ENCODE measurements at regions not wholly inside any gene's neighbourhood (a gene's known extent, or its start where the extent isn't known, plus 50 kb on each side); places are given as distances from the start of the nearest gene placed in this dataset.

DNA sequence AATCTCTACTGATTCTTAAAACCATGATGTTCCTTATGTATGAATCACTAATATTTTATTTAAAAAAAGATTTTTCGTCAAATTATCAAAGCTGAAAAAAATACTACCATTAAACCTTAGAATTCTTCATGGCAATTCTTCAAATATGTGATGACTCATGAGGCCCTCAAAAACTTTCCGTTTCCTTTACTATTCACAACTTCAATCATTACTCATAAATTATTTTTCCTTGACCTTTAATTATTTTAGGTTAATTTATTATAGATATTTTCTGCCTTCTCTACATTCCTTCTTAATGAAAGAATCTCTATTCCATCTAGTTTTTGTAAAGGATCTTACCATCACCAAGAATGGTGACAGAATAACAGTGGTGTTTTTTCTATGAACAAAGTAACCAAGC, 162.1 kb upstream of the SOX5 start:
- Histone ChIP-seq H3K27me3 (ENCODE audit: insufficient read depth, low read depth, low read length) (no peaks in the 10 kb centered on the region), H3K9ac (ENCODE audit: low read length) (no peak overlapping the region), H4K20me1 (ENCODE audit: insufficient read depth) (no peaks in the 10 kb centered on the region), H3K79me2 (replicated peaks; ENCODE audit: insufficient read depth, low read length) (no peaks in the 10 kb centered on the region), H3K36me3 (ENCODE audit: insufficient read depth, low read length) (no peaks in the 10 kb centered on the region), H3K9me3 (ENCODE audit: low read length) (no peaks in the 10 kb centered on the region), H3K4me2 (ENCODE audit: low read length) (no peak overlapping the region), H3K27ac (ENCODE audit: low read length) (no peak overlapping the region), H3K9me2 (ENCODE audit: insufficient read depth, low read length) (no peaks in the 10 kb centered on the region), H2AFZ (ENCODE audit: low read depth, low read length) (no peak overlapping the region), H3K4me3 (ENCODE audit: low read length) (no peak overlapping the region), H3F3A (ENCODE audit: insufficient read depth, low read length, poor library complexity, severe bottlenecking) (no peaks in the 10 kb centered on the region)
- no peak for TF ChIP-seq EP300 (conservative IDR thresholded peaks at IDR 0.05; ENCODE audit: poor library complexity, severe bottlenecking)
- no peak for TF ChIP-seq TAF1 (IDR thresholded peaks at IDR 0.05; ENCODE audit: low read depth)
- TF ChIP-seq POLR2AphosphoS5 (IDR thresholded peaks at IDR 0.05) = no peak
- no peak for TF ChIP-seq SMC3 (conservative IDR thresholded peaks at IDR 0.05; ENCODE audit: poor library complexity)
- no peak for TF ChIP-seq CTCF (IDR thresholded peaks at IDR 0.05; ENCODE audit: poor library complexity, severe bottlenecking)
- TF ChIP-seq, protein P1, sequence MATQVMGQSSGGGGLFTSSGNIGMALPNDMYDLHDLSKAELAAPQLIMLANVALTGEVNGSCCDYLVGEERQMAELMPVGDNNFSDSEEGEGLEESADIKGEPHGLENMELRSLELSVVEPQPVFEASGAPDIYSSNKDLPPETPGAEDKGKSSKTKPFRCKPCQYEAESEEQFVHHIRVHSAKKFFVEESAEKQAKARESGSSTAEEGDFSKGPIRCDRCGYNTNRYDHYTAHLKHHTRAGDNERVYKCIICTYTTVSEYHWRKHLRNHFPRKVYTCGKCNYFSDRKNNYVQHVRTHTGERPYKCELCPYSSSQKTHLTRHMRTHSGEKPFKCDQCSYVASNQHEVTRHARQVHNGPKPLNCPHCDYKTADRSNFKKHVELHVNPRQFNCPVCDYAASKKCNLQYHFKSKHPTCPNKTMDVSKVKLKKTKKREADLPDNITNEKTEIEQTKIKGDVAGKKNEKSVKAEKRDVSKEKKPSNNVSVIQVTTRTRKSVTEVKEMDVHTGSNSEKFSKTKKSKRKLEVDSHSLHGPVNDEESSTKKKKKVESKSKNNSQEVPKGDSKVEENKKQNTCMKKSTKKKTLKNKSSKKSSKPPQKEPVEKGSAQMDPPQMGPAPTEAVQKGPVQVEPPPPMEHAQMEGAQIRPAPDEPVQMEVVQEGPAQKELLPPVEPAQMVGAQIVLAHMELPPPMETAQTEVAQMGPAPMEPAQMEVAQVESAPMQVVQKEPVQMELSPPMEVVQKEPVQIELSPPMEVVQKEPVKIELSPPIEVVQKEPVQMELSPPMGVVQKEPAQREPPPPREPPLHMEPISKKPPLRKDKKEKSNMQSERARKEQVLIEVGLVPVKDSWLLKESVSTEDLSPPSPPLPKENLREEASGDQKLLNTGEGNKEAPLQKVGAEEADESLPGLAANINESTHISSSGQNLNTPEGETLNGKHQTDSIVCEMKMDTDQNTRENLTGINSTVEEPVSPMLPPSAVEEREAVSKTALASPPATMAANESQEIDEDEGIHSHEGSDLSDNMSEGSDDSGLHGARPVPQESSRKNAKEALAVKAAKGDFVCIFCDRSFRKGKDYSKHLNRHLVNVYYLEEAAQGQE (IDR thresholded peaks at IDR 0.05; ENCODE audit: borderline replicate concordance) = no peak
- TF ChIP-seq EZH2 (IDR thresholded peaks at IDR 0.05; ENCODE audit: borderline replicate concordance, insufficient read depth, low read length, poor library complexity, severe bottlenecking) = no peak
- TF ChIP-seq RAD21 (conservative IDR thresholded peaks at IDR 0.05) = no peak
- TF ChIP-seq MXI1 (conservative IDR thresholded peaks at IDR 0.05; ENCODE audit: poor library complexity, severe bottlenecking) = no peak

DNA sequence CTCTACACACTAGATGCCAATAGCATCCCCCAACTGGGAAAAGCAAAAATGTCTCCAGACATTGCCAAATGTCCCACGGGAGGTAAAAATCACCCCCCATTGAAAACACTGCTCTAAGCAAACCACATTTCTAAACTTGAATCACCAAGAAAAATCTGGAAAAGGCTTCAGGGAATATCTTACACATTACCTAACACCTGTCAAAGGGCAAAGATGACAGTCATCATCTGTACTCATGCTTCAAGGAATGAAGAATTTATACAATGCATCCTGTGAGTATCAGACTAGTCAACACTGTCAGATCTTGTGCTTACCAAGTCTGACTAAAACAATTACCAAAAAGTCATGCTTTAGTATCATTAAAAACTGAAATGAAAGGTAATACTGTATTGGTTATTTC, 161.6 kb upstream of the SOX5 start:
- H3F3A ChIP-seq (ENCODE audit: insufficient read depth, low read length, poor library complexity, severe bottlenecking) = no peaks in the 10 kb centered on the region
- H3K4me3 ChIP-seq (ENCODE audit: low read length) = no peak overlapping the region
- no peak overlapping the region for H3K9ac ChIP-seq (ENCODE audit: low read length)
- no peaks in the 10 kb centered on the region for H3K79me2 ChIP-seq (replicated peaks; ENCODE audit: insufficient read depth, low read length)
- H3K4me2 ChIP-seq (ENCODE audit: low read length) = no peak overlapping the region
- H3K9me3 ChIP-seq (ENCODE audit: low read length) = no peaks in the 10 kb centered on the region
- no peaks in the 10 kb centered on the region for H4K20me1 ChIP-seq (ENCODE audit: insufficient read depth)
- H2AFZ ChIP-seq (ENCODE audit: low read depth, low read length) = no peak overlapping the region
- no peaks in the 10 kb centered on the region for H3K27me3 ChIP-seq (ENCODE audit: insufficient read depth, low read depth, low read length)
- no peaks in the 10 kb centered on the region for H3K36me3 ChIP-seq (ENCODE audit: insufficient read depth, low read length)
- no peaks in the 10 kb centered on the region for H3K9me2 ChIP-seq (ENCODE audit: insufficient read depth, low read length)
- TF ChIP-seq MXI1 (conservative IDR thresholded peaks at IDR 0.05; ENCODE audit: poor library complexity, severe bottlenecking) (no peak), TAF1 (IDR thresholded peaks at IDR 0.05; ENCODE audit: low read depth) (no peak), EP300 (conservative IDR thresholded peaks at IDR 0.05; ENCODE audit: poor library complexity, severe bottlenecking) (no peak), SMC3 (conservative IDR thresholded peaks at IDR 0.05; ENCODE audit: poor library complexity) (no peak), POLR2AphosphoS5 (IDR thresholded peaks at IDR 0.05) (peak; percentile 36), RAD21 (conservative IDR thresholded peaks at IDR 0.05) (no peak)
- TF ChIP-seq, protein P1 (IDR thresholded peaks at IDR 0.05; ENCODE audit: borderline replicate concordance) = no peak
- no peak overlapping the region for H3K27ac ChIP-seq (ENCODE audit: low read length)
